Stimulated activated naive CD8-positive, alpha-beta T cell treated with anti-CD3 and anti-CD28 coated beads, Interleukin-15, amount 100 ng/mL, for 72 hours (primary cell): ENCODE measurements at regions not wholly inside any gene's neighbourhood (a gene's known extent, or its start where the extent isn't known, plus 50 kb on each side); places are given as distances from the start of the nearest gene placed in this dataset.
A peak's percentile ranks its signal among the peaks of the same experiment; 100 is the strongest.

ENCODE experiments used
- ATAC-seq: fragments of 150-1000 bp; cut with Tn5 transposase; 2 replicates; pipeline ENCODE4 v1.10.0; 2021; ENCODE audit warnings: mild to moderate bottlenecking, moderate library complexity
- DNase-seq, 2 donors: peaks; one replicate each; pipeline ENCODE4 v3.0.0; 2021 to 2022
- H3K27ac Mint-ChIP-seq, 2 donors: one replicate each; pipeline ENCODE4 v1.8.0; 2022; ENCODE audit warnings: mild to moderate bottlenecking in 2 of 2, mixed read lengths in 2 of 2, moderate library complexity in 2 of 2
- H3K27me3 Mint-ChIP-seq: one replicate; pipeline ENCODE4 v1.8.0; 2022; ENCODE audit warnings: mixed read lengths
- H3K4me1 Mint-ChIP-seq: one replicate; pipeline ENCODE4 v1.8.0; 2022; ENCODE audit warnings: mild to moderate bottlenecking, mixed read lengths
- H3K4me3 Mint-ChIP-seq, 2 donors: one replicate each; pipeline ENCODE4 v1.8.0; 2022; ENCODE audit warnings: mild to moderate bottlenecking in 2 of 2, mixed read lengths in 2 of 2, moderate library complexity in 1 of 2
- H3K9me3 Mint-ChIP-seq, 2 donors: one replicate each; pipeline ENCODE4 v1.8.0; 2022; ENCODE audit warnings: mixed read lengths in 2 of 2

- Mint-ChIP-seq H3K9me3 (peaks cover 6 to 27% of the 10 kb centered on the region in 2 donors), H3K4me1 (no peaks in the 10 kb centered on the region), H3K4me3 (no peak overlapping the region), H3K27me3 (no peaks in the 10 kb centered on the region), H3K27ac (no peak overlapping the region)
- ATAC-seq: no peak
- DNase-seq: no peak
These were observed 59.4 kb upstream of the KHDRBS2 start for GRCh38 chr6:62345446-62345845.

- no peak for ATAC-seq
- Mint-ChIP-seq H3K4me1 (no peaks in the 10 kb centered on the region), H3K27ac (no peak overlapping the region), H3K4me3 (no peak overlapping the region), H3K9me3 (peaks cover 6 to 27% of the 10 kb centered on the region in 2 donors), H3K27me3 (no peaks in the 10 kb centered on the region)
- no peak for DNase-seq
These were observed 58.8 kb upstream of the KHDRBS2 start for GRCh38 chr6:62344850-62345249.

- H3K4me3 Mint-ChIP-seq: no peak overlapping the region
- H3K27ac Mint-ChIP-seq: peak overlapping the region in 1 of 2 donors; percentile 78
- H3K27me3 Mint-ChIP-seq: no peaks in the 10 kb centered on the region
- H3K4me1 Mint-ChIP-seq: no peaks in the 10 kb centered on the region
- ATAC-seq (no peak), DNase-seq (no peak)
- H3K9me3 Mint-ChIP-seq: peaks cover 0 to 36% of the 10 kb centered on the region in 2 donors
These were observed 52.5 kb upstream of the KHDRBS2 start for GRCh38 chr6:62338477-62338876.
